Esophagus squamous epithelium (tissue), 4 donors: ENCODE measurements at regions not wholly inside any gene's neighbourhood (a gene's known extent, or its start where the extent isn't known, plus 50 kb on each side); places are given as distances from the start of the nearest gene placed in this dataset.

Experiments used
- CTCF ChIP-seq, 6 experiments: fragments of 450-650 bp in 4 of 6; fragments of 200-600 bp in 2 of 6; sonication (generic) in 2 of 6; IDR thresholded peaks; one replicate each; pipeline ENCODE4 v1.5.1; 2016 to 2019; ENCODE audit warnings: antibody characterized with exemption in 6 of 6, mild to moderate bottlenecking in 4 of 6, moderate library complexity in 4 of 6
- POLR2A ChIP-seq, 4 donors: fragments of 450-650 bp; IDR thresholded peaks; one replicate each; pipeline ENCODE4 v1.6.1; 2017; ENCODE audit warnings: antibody characterized with exemption in 4 of 4, mild to moderate bottlenecking in 4 of 4, moderate library complexity in 3 of 4

GRCh38 chr19:28296506-28296905, 916.4 kb downstream of the UQCRFS1 start:
- TF ChIP-seq CTCF (IDR thresholded peaks at IDR 0.05) (no peak), POLR2A (IDR thresholded peaks at IDR 0.05) (no peak)
